ENCODE measurements at regions not wholly inside any gene's neighbourhood (a gene's known extent, or its start where the extent isn't known, plus 50 kb on each side); places are given as distances from the start of the nearest gene placed in this dataset.

- TF ChIP-seq CTCF (IDR thresholded peaks at IDR 0.05) (peak; percentile 38 to 76 (median 54)), POLR2A (IDR thresholded peaks at IDR 0.05) (no peak)
Measured at GRCh38 chr9:118170032-118170955, 466.1 kb downstream of the TLR4 start.
